Activated T-cell treated with anti-CD3 and anti-CD28 coated beads, Interleukin-2, amount 50 U/mL, for 4 hours (primary cell): ENCODE measurements at regions not wholly inside any gene's neighbourhood (a gene's known extent, or its start where the extent isn't known, plus 50 kb on each side); places are given as distances from the start of the nearest gene placed in this dataset.
"Not testable (repeated sequence)": the region's sequence is repeated elsewhere in the genome, so short reads cannot be mapped to it uniquely, and the experiment has no call there.

ENCODE experiments used
- ATAC-seq, 2 donors: fragments of 200-7000 bp; cut with Tn5 transposase; one replicate each; pipeline ENCODE4 v1.10.0; 2021
- DNase-seq: peaks from one replicate; pipeline ENCODE4 v3.0.0-alpha.2; 2020
- H3K27me3 Mint-ChIP-seq: one replicate; pipeline ENCODE4 v1.8.0; 2021; ENCODE audit warnings: low read depth, mixed read lengths
- H3K36me3 Mint-ChIP-seq: one replicate; pipeline ENCODE4 v1.8.0; 2022; ENCODE audit warnings: mixed read lengths; ENCODE audit not compliant: insufficient read depth
- H3K4me1 Mint-ChIP-seq: one replicate; pipeline ENCODE4 v1.8.0; 2021; ENCODE audit warnings: low read depth, mixed read lengths
- H3K4me3 Mint-ChIP-seq: one replicate; pipeline ENCODE4 v1.8.0; 2021; ENCODE audit warnings: mild to moderate bottlenecking, moderate library complexity, mixed read lengths
- H3K9me3 Mint-ChIP-seq: one replicate; pipeline ENCODE4 v1.8.0; 2021; ENCODE audit warnings: mixed read lengths

GRCh38 chr3:196147116-196147515 is 64.1 kb downstream of the ZDHHC19 start:
- DNase-seq (no peak), ATAC-seq (no peak)
- H3K4me1 Mint-ChIP-seq, result peaks cover 7% of the 10 kb centered on the region
- H3K9me3 Mint-ChIP-seq, result no peaks in the 10 kb centered on the region
- H3K27me3 Mint-ChIP-seq, result peaks cover 3% of the 10 kb centered on the region
- H3K4me3 Mint-ChIP-seq, result no peak overlapping the region
- H3K36me3 Mint-ChIP-seq, result no peaks in the 10 kb centered on the region

- peaks cover 7% of the 10 kb centered on the region for H3K4me1 Mint-ChIP-seq
- ATAC-seq, result no peak
These were observed 63.8 kb upstream of the TFRC start for GRCh38 chr3:196145468-196146262.

GRCh38 chr3:196144383-196145105 is 62.7 kb upstream of the TFRC start:
- peaks cover 9% of the 10 kb centered on the region for H3K4me1 Mint-ChIP-seq
- DNase-seq (no peak), ATAC-seq (no peak)

More at GRCh38 chr3:196145468-196146262, 63.8 kb upstream of the TFRC start:
- H3K27me3 Mint-ChIP-seq, result peaks cover 3% of the 10 kb centered on the region
- no peak for DNase-seq
- no peak overlapping the region for H3K4me3 Mint-ChIP-seq
- H3K9me3 Mint-ChIP-seq, result no peaks in the 10 kb centered on the region
- H3K36me3 Mint-ChIP-seq, result no peaks in the 10 kb centered on the region

GRCh38 chr3:196143708-196144382 is 62.0 kb upstream of the TFRC start:
- no peaks in the 10 kb centered on the region for H3K36me3 Mint-ChIP-seq
- H3K4me3 Mint-ChIP-seq, result peak overlapping the region; percentile 26
- H3K4me1 Mint-ChIP-seq, result peaks cover 9% of the 10 kb centered on the region

More at GRCh38 chr3:196144383-196145105, 62.7 kb upstream of the TFRC start:
- H3K36me3 Mint-ChIP-seq, result no peaks in the 10 kb centered on the region
- no peaks in the 10 kb centered on the region for H3K9me3 Mint-ChIP-seq
- peak overlapping the region; percentile 26 for H3K4me3 Mint-ChIP-seq
- H3K27me3 Mint-ChIP-seq, result peaks cover 3% of the 10 kb centered on the region

GRCh38 chr3:196142202-196142956 is 60.5 kb upstream of the TFRC start:
- H3K4me3 Mint-ChIP-seq, result no peak overlapping the region
- H3K4me1 Mint-ChIP-seq, result peaks cover 9% of the 10 kb centered on the region
- peaks cover 3% of the 10 kb centered on the region for H3K27me3 Mint-ChIP-seq
- H3K9me3 Mint-ChIP-seq, result no peaks in the 10 kb centered on the region
- H3K36me3 Mint-ChIP-seq, result no peaks in the 10 kb centered on the region
- no peak for DNase-seq
- ATAC-seq, result no peak

More at GRCh38 chr3:196143708-196144382, 62.0 kb upstream of the TFRC start:
- ATAC-seq, result no peak
- no peak for DNase-seq
- Mint-ChIP-seq H3K9me3 (no peaks in the 10 kb centered on the region), H3K27me3 (peaks cover 3% of the 10 kb centered on the region)

GRCh38 chr3:196141866-196142201 is 59.9 kb upstream of the TFRC start:
- DNase-seq, result no peak
- Mint-ChIP-seq H3K4me3 (no peak overlapping the region), H3K4me1 (peaks cover 9% of the 10 kb centered on the region), H3K36me3 (no peaks in the 10 kb centered on the region), H3K9me3 (no peaks in the 10 kb centered on the region), H3K27me3 (peaks cover 3% of the 10 kb centered on the region)
- ATAC-seq, result no peak

GRCh38 chr3:196141052-196141865 is 59.4 kb upstream of the TFRC start:
- peaks cover 3% of the 10 kb centered on the region for H3K27me3 Mint-ChIP-seq
- H3K9me3 Mint-ChIP-seq, result no peaks in the 10 kb centered on the region
- H3K36me3 Mint-ChIP-seq, result no peaks in the 10 kb centered on the region
- no peak overlapping the region for H3K4me3 Mint-ChIP-seq
- no peak for DNase-seq
- no peak for ATAC-seq
- H3K4me1 Mint-ChIP-seq, result peaks cover 9% of the 10 kb centered on the region

- H3K9me3 Mint-ChIP-seq, result no peaks in the 10 kb centered on the region
- H3K4me3 Mint-ChIP-seq, result no peak overlapping the region
- no peak for ATAC-seq
- H3K4me1 Mint-ChIP-seq, result peaks cover 9% of the 10 kb centered on the region
- DNase-seq, result no peak
- H3K27me3 Mint-ChIP-seq, result peaks cover 3% of the 10 kb centered on the region
- H3K36me3 Mint-ChIP-seq, result no peaks in the 10 kb centered on the region
These were observed 58.3 kb upstream of the TFRC start for GRCh38 chr3:196140224-196140623.

GRCh38 chr3:196139281-196139680 is 57.4 kb upstream of the TFRC start:
- Mint-ChIP-seq H3K36me3 (no peaks in the 10 kb centered on the region), H3K9me3 (no peaks in the 10 kb centered on the region), H3K4me1 (peaks cover 5% of the 10 kb centered on the region), H3K4me3 (no peak overlapping the region), H3K27me3 (peaks cover 3% of the 10 kb centered on the region)
- no peak for ATAC-seq
- no peak for DNase-seq

GRCh38 chr3:196138482-196139254 is 56.8 kb upstream of the TFRC start:
- ATAC-seq, result no peak
- peaks cover 2% of the 10 kb centered on the region for H3K4me1 Mint-ChIP-seq

GRCh38 chr3:196136640-196136989 is 54.7 kb upstream of the TFRC start:
- not testable (repeated sequence) for H3K4me3 Mint-ChIP-seq, ATAC-seq, H3K4me1 Mint-ChIP-seq, H3K27me3 Mint-ChIP-seq, H3K36me3 Mint-ChIP-seq, DNase-seq, H3K9me3 Mint-ChIP-seq

More at GRCh38 chr3:196138482-196139254, 56.8 kb upstream of the TFRC start:
- no peak for DNase-seq
- H3K4me3 Mint-ChIP-seq, result no peak overlapping the region
- H3K36me3 Mint-ChIP-seq, result no peaks in the 10 kb centered on the region
- peaks cover 3% of the 10 kb centered on the region for H3K27me3 Mint-ChIP-seq
- no peaks in the 10 kb centered on the region for H3K9me3 Mint-ChIP-seq

GRCh38 chr3:196135693-196136639 is 54.1 kb upstream of the TFRC start:
- no peaks in the 10 kb centered on the region for H3K9me3 Mint-ChIP-seq
- H3K4me1 Mint-ChIP-seq, result peaks cover 2% of the 10 kb centered on the region
- no peaks in the 10 kb centered on the region for H3K36me3 Mint-ChIP-seq
- DNase-seq, result no peak
- no peak for ATAC-seq
- H3K4me3 Mint-ChIP-seq, result no peak overlapping the region
- no peaks in the 10 kb centered on the region for H3K27me3 Mint-ChIP-seq
